PC-9 (cell line): ENCODE measurements at regions not wholly inside any gene's neighbourhood (a gene's known extent, or its start where the extent isn't known, plus 50 kb on each side); places are given as distances from the start of the nearest gene placed in this dataset.

ENCODE experiments used
- EZH2 ChIP-seq: fragments of 200-600 bp; sonication (generic); IDR thresholded peaks from 2 replicates; pipeline ENCODE4 v1.8.0; 2017; ENCODE audit warnings: antibody characterized with exemption, low read depth
- TF ChIP-seq, protein P1 (sequence below): fragments of 200-600 bp; sonication (generic); conservative IDR thresholded peaks from 2 replicates; pipeline ENCODE4 v1.6.1; 2017; ENCODE audit warnings: mixed run types, antibody characterized with exemption, mild to moderate bottlenecking, moderate library complexity

DNA sequence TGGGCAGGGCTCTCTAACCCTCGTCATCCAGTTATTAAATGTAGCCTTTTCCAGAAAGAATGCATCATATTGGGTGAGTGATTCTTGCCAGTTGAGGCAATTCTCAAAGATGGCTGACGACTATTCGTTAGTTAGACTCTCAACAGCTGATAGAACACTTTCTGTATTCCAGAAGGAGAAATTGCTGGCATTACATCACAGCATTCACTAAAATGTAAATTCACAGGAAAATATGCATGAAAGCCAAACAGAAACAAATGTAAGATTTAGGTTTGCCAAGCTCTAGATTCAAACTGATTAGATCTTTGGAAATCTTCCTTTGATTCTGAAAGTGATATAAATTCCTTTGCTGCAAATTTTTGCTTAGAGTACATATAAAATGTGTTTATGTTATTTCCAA, 1501.0 kb downstream of the SI start:
- TF ChIP-seq, protein P1, sequence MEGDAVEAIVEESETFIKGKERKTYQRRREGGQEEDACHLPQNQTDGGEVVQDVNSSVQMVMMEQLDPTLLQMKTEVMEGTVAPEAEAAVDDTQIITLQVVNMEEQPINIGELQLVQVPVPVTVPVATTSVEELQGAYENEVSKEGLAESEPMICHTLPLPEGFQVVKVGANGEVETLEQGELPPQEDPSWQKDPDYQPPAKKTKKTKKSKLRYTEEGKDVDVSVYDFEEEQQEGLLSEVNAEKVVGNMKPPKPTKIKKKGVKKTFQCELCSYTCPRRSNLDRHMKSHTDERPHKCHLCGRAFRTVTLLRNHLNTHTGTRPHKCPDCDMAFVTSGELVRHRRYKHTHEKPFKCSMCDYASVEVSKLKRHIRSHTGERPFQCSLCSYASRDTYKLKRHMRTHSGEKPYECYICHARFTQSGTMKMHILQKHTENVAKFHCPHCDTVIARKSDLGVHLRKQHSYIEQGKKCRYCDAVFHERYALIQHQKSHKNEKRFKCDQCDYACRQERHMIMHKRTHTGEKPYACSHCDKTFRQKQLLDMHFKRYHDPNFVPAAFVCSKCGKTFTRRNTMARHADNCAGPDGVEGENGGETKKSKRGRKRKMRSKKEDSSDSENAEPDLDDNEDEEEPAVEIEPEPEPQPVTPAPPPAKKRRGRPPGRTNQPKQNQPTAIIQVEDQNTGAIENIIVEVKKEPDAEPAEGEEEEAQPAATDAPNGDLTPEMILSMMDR, result no peak
- TF ChIP-seq EZH2, result no peak
